Inflammatory macrophage treated with lipopolysaccharide for 4 hours (primary cell): ENCODE measurements at regions not wholly inside any gene's neighbourhood (a gene's known extent, or its start where the extent isn't known, plus 50 kb on each side); places are given as distances from the start of the nearest gene placed in this dataset.
A peak's percentile ranks its signal among the peaks of the same experiment; 100 is the strongest.
"Not testable (repeated sequence)": the region's sequence is repeated elsewhere in the genome, so short reads cannot be mapped to it uniquely, and the experiment has no call there.

Experiments
- DNase-seq: peaks from one replicate; pipeline ENCODE4 v3.0.0-alpha.2; 2020

GRCh38 chr17:68142595-68142994 lies 105.2 kb upstream of the AMZ2 start:
- DNase-seq, result no peak

- no peak for DNase-seq
These were observed 104.4 kb upstream of the AMZ2 start for GRCh38 chr17:68143425-68143824.

GRCh38 chr17:68145088-68145487 lies 102.8 kb upstream of the AMZ2 start:
- no peak for DNase-seq

- no peak for DNase-seq
These were observed 98.9 kb upstream of the AMZ2 start for GRCh38 chr17:68148936-68149335.

GRCh38 chr17:68152161-68152571 lies 95.7 kb upstream of the AMZ2 start:
- no peak for DNase-seq

GRCh38 chr17:68155692-68156091 lies 92.2 kb upstream of the AMZ2 start:
- DNase-seq, result no peak

- DNase-seq, result no peak
These were observed 86.0 kb upstream of the AMZ2 start for GRCh38 chr17:68161644-68162428.

- not testable (repeated sequence) for DNase-seq
These were observed 79.3 kb upstream of the AMZ2 start for GRCh38 chr17:68168273-68169164.

- DNase-seq, result not testable (repeated sequence)
These were observed 78.5 kb upstream of the AMZ2 start for GRCh38 chr17:68169165-68169821.

- no peak for DNase-seq
These were observed 78.0 kb upstream of the AMZ2 start for GRCh38 chr17:68169840-68170239.

- no peak for DNase-seq
These were observed 77.6 kb upstream of the AMZ2 start for GRCh38 chr17:68170246-68170645.

- DNase-seq, result peak; percentile 67
These were observed 75.3 kb upstream of the AMZ2 start for GRCh38 chr17:68172461-68172954.

- DNase-seq, result no peak
These were observed 72.4 kb upstream of the AMZ2 start for GRCh38 chr17:68175416-68175815.

GRCh38 chr17:68175905-68176304 lies 71.9 kb upstream of the AMZ2 start:
- no peak for DNase-seq

GRCh38 chr17:68176718-68177117 lies 71.1 kb upstream of the AMZ2 start:
- DNase-seq, result no peak

- DNase-seq, result no peak
These were observed 69.0 kb upstream of the AMZ2 start for GRCh38 chr17:68178831-68179230.

- DNase-seq, result no peak
These were observed 68.5 kb upstream of the AMZ2 start for GRCh38 chr17:68179236-68179925.

- no peak for DNase-seq
These were observed 67.9 kb upstream of the AMZ2 start for GRCh38 chr17:68179926-68180285.

GRCh38 chr17:68182011-68182306 lies 65.9 kb upstream of the AMZ2 start:
- no peak for DNase-seq

- no peak for DNase-seq
These were observed 64.8 kb upstream of the AMZ2 start for GRCh38 chr17:68182940-68183551.

- no peak for DNase-seq
These were observed 63.7 kb upstream of the AMZ2 start for GRCh38 chr17:68184141-68184571.

- DNase-seq, result no peak
These were observed 62.9 kb upstream of the AMZ2 start for GRCh38 chr17:68184816-68185436.
